Activated effector memory CD4-positive, alpha-beta T cell treated with anti-CD3 and anti-CD28 coated beads, Interleukin-2, amount 50 U/mL, for 16 hours (primary cell): ENCODE measurements at regions not wholly inside any gene's neighbourhood (a gene's known extent, or its start where the extent isn't known, plus 50 kb on each side); places are given as distances from the start of the nearest gene placed in this dataset.

Experiments
- DNase-seq: peaks from one replicate; pipeline ENCODE4 v3.0.0-alpha.2; 2020

- no peak for DNase-seq
Observed at GRCh38 chr3:13167829-13168228, 94.6 kb upstream of the IQSEC1 start.

- DNase-seq: no peak
Observed at GRCh38 chr3:13167064-13167743, 94.0 kb upstream of the IQSEC1 start.

DNA sequence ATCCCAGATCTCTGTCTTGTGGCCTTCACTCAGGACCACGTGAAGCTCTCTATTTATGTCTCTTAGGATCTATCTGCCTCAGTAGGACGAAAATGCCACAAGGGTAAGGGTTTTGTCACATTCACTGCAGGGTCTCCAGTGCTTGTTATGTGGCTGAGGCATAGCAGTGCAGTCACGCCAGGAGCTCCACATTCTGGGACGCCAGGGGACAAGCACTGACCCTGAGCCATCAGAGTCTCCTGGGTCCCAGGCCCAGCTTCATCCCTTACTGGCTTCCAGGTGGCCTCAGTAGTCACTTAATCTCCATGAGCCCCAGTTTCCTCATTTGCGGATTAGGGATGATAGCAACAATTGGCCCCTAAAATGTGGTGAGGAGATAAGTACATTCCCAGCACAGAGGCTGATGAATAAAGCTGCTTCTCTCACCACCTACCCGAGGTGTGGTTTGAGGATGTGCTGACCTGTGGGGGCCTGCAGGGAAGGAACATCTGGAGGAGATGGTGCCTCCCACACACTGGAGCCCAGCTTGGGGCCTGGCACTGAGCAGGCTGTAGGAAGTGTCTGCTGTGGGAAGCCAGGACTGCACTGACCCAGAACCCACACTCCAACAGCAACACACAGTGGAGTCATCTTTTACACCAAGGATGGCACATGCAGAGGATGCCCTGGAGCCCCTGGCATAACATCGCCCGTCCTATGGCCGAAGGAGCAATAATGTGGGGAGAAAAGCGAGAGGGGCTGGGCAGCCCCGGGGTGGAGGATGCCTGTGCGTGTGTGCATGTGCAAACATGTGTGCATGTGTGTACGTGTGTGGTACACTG is 93.2 kb upstream of the IQSEC1 start:
- no peak for DNase-seq

DNA sequence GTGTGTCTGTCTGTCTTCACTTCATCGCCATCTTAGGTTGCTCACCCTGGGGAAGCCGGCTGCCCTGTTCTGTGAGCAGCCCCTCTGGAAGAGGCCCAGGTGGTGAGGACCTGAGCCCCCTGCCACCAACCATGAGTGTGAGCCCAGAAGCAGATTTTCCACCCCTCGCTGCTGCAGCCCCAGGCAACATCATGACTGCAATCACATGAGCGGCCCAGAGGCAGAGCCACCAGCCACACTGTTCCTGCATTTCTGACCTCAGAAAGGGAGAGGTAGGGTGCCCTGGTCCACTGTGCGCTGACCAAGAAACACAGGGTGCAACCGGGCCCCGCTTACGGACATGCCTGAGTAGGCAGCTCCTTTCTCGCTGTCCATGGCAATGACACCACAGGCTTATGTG is 92.3 kb upstream of the IQSEC1 start:
- no peak for DNase-seq

- DNase-seq: no peak
Observed at GRCh38 chr3:13164893-13165492, 91.8 kb upstream of the IQSEC1 start.

DNA sequence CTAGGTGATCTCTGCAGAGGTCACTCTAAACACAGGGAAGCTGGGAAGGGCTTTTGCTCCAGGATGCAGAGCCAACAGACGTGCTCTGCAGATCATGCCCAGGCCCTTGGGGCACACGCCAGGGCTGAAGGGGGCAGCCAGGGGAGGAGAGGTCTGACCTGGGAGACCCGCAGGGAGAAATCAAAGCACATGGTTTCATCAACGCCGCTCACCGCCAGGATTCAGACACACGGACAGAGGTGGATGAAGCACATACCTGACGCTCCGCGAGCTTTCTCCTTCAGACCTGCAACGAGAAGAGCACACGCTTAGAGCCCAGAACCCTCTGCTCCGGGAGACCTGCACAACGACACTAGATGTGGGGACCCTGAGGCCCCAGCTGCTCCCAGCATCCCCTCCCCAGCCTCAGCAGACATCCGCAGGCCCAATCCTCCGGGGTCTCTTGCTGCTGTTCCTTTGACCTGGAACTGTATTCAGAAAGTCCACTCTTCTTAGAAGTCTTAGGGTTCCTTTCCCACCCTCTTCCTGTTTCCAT is 90.7 kb upstream of the IQSEC1 start:
- no peak for DNase-seq

DNA sequence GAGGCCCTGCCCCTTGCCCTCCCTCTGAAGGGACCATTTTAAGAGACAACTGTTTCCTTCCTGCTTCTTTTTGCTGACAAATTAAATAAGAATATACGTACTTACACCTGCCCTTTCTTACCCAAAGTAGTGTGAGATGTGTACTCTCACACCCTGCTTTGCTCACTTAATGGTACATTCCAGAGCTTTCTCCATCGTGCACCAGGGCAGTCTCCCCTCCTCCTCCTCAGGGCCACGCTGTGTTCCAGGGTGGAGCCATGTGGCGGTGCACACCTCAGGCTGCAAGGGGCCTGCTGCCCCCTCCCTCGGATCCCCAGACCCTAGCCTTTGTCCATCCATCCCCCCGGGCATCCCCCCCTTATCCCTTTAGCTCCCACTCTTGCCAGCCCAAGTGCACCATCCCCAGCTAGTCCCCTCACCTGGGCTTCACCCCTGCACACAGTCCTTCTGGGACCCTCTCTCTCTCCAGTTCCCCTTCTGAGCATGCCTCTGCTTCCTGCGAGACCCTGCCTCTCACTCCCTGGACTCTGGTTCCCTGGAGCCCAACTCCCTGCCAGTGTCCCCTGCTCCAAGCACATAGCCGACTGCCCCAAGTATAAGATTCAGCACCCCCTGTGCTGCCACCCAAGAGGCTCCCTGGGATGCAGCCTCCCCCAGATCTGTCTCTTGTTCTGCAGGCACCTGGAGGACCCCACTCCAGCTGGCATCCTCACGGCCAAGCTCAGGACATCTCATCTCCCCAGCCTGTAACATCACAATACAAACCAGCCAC is 89.5 kb upstream of the IQSEC1 start:
- DNase-seq: no peak

GRCh38 chr3:13161771-13162535 is 88.7 kb upstream of the IQSEC1 start:
- no peak for DNase-seq

DNA sequence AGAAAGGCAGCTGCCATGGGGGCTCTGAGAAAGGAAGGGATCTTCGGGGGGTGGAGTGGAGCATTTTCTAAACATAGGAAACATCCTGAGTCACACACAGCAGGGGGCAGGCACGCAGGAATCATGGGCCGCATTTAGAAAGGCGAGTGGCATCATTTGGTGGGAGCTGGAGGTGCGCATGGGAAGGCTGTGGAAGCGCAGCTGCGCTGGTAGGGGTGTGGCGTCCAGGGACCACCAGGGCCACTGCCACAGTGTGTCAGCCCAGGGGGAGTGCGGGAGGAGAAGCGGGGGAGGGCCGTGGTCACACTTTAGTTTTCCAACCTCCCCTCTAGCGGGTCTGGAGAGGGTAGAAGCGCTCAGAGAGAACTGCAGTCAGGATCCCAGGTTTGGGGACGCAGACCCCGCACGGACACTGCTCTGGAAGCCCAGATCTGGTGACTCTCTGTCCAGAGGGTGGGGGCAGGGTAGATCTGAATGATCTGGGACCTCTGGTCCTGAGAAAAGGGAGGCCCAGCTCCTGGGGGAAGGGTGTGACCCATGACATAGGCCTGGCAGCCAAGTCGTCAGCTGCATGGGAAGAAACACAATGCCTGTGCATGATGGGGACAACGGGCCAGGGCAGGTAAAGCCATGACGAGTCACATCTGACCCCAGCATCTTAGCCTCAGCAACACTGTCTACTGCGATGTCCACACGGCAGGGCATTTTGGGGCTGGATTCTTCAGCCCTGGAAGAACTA is 88.0 kb upstream of the IQSEC1 start:
- no peak for DNase-seq

- no peak for DNase-seq
Observed at GRCh38 chr3:13160619-13161018, 87.4 kb upstream of the IQSEC1 start.

DNA sequence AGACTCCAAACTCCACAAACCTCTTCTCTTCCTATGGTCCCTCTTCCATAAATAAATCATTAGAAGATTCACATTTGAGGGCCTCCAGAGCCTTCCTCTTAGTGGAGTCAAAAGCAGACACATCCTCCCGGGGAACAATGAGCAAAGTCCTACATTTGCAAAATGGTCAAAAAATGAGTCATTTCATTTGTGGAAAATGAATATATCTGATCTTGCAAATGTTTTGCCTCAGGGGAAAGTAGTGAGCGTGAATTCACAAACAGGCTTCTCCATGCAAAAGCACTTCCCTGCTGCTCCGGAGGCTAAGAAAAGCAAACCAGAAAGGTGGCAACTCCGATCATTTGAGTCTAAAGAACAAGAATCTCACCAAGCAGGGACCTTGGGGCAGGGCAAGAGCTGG is 86.7 kb upstream of the IQSEC1 start:
- no peak for DNase-seq

DNA sequence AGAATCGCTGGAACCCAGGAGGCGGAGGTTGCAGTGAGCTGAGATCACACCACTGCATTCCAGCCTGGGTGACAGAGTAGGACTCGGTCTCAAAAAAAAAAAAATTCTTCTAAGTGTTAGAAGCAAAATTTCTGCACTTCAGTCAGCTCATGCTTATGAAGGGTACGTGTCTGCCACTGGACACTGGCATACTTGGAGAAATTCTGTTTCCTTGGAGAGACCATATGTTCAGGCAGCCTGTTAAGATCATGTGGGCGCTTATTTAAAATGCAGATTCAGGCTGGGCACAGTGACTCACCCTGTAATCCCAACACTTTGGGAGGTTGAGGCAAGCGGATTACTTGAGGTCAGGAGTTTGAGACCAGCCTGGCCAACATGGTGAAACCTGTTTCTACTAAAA is 85.6 kb upstream of the IQSEC1 start:
- DNase-seq: no peak

- no peak for DNase-seq
Observed at GRCh38 chr3:13158408-13158807, 85.2 kb upstream of the IQSEC1 start.

DNA sequence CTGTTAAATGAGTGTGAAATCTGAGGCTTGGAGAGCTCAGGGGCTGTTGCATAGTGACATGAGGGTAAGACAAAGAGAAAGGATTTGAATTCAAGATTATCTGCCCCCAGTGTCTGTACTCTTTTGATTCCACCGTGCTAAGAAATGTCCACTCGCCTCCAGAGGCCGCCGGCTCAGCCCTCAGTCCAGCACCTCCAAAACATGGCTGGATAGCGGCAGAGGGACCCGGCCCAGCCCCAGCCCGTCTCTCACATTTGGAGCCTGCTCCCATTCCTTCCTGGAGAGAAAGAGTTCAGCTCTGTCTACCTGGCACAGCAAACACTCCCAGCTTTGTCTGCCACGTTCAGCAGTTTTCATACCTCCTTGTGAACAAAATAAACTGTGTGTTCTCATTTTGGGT is 84.8 kb upstream of the IQSEC1 start:
- no peak for DNase-seq

- no peak for DNase-seq
Observed at GRCh38 chr3:13152826-13153710, 79.8 kb upstream of the IQSEC1 start.

DNA sequence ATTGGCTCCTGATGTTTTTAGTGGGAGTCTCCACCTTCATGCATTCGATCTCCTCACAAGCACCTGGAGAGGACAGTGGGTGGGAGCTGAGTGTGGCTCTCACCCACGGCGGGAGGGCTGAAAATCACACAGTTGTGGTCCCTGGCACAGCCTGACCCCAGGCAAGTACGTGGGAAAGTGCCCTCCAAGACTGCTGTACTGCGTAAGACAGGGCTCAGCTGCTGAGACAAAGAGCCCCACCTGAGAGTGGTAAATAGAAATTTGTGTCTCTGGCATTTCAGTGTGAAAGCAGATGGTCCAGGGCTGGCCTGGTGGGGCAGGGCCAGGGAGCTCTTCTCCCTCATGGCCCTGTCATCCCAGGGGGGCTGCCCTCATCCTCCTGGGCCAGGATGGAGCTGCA is 77.4 kb upstream of the IQSEC1 start:
- no peak for DNase-seq

DNA sequence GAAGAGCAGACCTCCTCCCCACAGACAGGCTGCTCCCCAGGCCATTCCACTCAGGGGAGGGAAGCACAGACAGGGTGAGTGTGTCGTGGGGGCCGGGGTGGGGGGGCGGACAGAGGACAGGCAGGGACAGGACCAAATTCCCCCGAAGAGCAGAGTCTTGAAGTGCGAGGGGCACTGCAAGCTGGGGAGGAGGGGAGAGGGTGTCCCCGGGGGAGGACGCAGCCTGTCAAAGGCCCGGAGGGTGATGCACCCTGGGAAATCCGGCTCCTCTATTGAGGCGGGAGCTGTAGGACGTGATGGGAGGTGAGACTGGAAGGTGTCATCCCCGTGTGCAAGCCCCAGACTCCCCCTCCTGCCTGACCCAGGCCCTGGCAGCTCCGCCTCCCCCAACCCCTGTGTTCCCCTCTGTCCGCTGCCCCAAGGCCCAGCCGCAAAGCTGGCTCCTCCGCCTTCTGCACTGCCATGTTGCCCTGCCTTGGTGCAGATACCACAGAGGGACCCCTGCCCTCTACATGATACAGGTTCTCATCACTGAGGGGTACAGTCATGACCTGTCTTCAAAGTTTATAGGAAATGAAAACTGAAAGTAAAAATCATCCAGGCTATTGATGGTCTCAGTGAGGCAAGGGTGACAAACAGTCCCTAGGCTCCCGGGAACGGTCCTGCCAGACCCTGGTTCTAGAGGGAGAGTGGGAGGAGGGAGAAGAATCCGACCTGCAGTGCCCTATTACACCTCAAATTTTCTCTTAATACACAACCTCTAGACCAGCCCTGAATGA is 76.3 kb upstream of the IQSEC1 start:
- DNase-seq: no peak

DNA sequence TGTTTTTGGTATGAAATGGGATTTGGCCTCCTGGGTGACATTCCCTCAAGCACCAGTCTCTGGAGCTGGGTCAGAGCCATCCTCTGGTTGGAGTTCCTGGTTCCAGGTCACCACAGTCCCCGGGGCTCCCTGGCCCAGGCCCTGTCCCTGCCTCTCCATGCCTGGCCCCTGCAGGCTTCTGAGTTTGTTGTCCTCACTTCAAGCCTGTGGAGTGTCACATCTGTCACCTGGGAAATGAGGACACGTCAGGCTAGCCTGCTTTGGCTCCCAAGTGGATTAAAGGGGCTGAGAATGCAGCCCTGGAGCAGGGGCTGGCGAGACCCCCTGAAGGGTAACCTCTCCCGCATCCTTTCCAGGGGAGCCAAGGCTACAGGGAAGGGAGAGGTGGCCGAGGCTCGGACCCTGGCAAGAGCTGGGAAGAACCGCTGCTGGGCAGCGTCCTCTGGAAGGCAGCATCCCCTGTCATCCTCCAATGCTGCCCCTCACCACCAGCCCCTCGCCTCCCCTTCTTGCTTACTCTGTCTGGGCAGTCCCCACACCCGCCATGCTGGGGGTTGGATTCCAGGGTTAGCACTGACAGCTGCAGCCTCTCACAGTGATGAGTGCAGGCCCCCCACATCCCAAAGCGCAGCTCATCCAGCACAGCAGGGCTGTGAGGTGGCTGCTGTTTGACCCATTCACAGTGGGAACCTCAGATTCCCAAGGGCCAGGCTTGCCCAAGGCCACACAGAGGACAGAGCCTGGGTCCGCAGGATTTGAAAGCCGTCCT is 75.5 kb upstream of the IQSEC1 start:
- DNase-seq: no peak

- no peak for DNase-seq
Observed at GRCh38 chr3:13148126-13148525, 74.9 kb upstream of the IQSEC1 start.
